Stimulated activated CD4-positive, alpha-beta T cell treated with anti-CD3 and anti-CD28 coated beads, Interleukin-12 subunit alpha, Interleukin-12 subunit beta, amount 100 ng/mL, for 4 hours (primary cell): ENCODE measurements at regions not wholly inside any gene's neighbourhood (a gene's known extent, or its start where the extent isn't known, plus 50 kb on each side); places are given as distances from the start of the nearest gene placed in this dataset.
"Not testable (repeated sequence)": the region's sequence is repeated elsewhere in the genome, so short reads cannot be mapped to it uniquely, and the experiment has no call there.

ENCODE experiments used
- DNase-seq: peaks from one replicate; pipeline ENCODE4 v3.0.0-alpha.2; 2020

GRCh38 chr6:112522587-112522986 lies 175.5 kb downstream of the RFPL4B start:
- DNase-seq = no peak

DNA sequence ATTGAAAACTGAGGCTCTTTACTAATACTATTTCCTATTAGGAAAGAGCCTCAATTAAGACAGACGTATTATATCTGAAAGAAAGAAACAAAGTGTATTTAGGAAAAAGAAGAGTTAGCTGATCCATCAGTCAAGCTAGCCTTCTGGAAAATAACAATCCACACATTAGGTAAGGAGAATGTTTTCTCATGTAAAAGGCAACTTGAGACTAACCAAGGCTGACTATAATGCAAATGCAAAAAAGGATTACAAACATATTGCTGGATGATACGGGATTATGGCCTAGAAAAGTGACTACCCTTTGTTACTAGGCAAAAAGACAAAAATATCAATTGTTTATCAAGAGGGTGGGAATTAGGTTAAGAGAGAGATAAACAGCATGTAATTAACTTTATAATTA lies 176.9 kb downstream of the RFPL4B start:
- no peak for DNase-seq

GRCh38 chr6:112525749-112526148 lies 178.6 kb downstream of the RFPL4B start:
- no peak for DNase-seq

- DNase-seq = no peak
Observed at GRCh38 chr6:112526594-112526993, 179.5 kb downstream of the RFPL4B start.

DNA sequence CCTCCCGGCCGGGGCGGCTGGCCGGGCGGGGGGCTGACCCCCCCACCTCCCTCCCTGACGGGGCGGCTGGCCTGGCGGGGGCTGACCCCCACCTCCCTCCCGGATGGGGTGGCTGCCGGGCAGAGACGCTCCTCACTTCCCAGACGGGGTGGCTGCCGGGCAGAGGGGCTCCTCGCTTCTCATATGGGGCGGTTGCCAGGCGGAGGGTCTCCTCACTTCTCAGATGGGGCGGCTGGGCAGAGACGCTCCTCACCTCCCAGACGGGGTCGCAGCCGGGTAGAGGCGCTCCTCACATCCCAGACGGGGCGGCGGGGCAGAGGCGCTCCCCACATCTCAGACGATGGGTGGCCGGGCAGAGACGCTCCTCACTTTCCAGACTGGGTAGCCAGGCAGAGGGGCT lies 181.2 kb downstream of the RFPL4B start:
- DNase-seq = not testable (repeated sequence)

GRCh38 chr6:112535816-112536215 lies 188.7 kb downstream of the RFPL4B start:
- no peak for DNase-seq

DNA sequence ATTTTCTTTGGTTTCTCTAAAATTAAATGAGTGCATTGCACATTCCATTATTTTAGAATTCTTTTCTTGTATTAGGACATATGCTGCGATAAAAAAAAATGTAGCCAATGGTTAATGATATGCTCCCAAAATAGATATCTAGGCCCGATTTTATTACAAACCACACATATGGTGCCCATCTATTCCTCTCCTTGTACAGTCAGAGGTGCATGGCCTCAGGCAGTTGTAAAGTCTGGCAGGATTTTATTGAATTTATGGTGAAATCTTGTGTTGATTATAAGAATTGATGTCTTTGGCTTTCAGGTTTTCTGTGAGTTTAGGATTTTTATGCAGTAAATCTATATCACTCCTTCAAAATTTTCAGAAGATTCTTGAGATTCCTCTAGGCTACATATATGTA lies 192.2 kb downstream of the RFPL4B start:
- no peak for DNase-seq

DNA sequence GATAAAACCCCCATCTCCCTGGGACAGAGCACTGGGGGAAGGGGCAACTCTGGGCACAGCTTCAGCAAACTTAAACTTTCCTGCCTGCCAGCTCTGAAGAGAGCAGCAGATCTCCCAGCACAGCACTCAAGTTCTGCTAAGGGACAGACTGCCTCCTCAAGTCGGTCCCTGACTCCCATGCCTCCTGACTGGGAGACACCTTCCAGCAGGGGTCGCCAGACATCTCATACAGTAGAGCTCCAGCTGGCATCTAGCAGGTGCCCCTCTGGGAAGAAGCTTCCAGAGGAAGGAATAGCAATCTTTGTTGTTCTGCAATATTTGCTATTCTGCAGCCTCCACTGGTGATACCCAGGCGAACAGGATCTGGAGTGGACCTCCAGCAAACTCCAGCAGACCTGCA lies 194.7 kb downstream of the RFPL4B start:
- DNase-seq = not testable (repeated sequence)

GRCh38 chr6:112547321-112548085 lies 200.4 kb downstream of the RFPL4B start:
- DNase-seq = not testable (repeated sequence)

DNA sequence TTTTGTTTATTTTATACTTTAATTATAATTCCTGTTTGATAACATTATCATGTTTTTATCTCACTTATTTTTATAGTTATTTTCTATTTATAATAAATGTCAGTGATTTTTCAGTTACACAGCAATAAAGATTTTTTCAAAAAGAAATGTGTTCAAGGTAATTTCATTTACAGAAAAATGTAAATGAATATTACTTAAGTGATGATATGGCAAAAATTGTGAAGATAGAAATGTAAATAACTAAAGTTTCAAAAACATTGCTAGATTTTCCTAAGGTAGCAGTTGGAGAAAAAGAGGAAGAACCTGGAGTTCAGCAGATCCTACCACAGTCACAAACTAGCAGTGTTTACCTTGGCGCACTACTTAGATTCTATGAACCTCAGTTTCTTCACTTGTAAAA lies 202.6 kb downstream of the RFPL4B start:
- no peak for DNase-seq

DNA sequence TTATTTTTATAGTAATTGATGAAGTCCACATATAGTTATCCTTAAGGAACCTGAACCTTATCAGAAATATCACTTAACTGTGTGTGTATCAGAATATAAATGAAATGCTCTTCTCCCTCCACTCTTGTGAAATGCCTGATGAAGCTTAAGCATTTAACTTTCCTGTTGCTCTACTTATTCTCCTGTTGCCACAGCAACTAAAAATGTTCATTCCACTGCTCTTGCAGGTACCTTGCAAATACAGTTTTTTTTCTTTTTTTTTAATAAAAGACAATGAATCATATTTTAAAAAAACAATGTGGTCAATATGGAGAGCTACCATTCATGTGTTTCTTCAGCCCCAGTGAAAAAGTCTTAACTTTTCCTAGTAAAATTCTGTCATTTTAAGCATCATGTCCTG lies 210.3 kb downstream of the RFPL4B start:
- DNase-seq = no peak

GRCh38 chr6:112557961-112558360 lies 210.8 kb downstream of the RFPL4B start:
- no peak for DNase-seq

DNA sequence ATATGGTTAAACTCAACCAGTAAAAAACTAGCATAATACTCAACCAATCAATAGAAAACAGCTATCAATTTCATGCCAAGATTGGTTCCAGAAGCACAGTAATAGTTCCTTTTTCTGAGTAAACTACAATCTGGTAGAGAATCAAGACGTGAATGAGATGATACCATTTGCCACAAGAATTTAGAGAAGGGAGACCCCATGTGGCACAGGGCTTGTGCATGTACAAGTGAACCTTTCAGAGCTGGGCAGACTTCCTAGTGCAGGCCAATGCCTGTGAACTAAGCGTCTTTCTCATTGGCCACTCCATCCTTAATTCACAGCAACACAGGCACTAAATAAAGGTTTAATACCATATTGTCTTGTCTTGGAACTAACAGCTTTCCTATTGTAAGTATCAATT lies 213.5 kb downstream of the RFPL4B start:
- no peak for DNase-seq

GRCh38 chr6:112562301-112563231 lies 215.4 kb downstream of the RFPL4B start:
- DNase-seq = no peak

DNA sequence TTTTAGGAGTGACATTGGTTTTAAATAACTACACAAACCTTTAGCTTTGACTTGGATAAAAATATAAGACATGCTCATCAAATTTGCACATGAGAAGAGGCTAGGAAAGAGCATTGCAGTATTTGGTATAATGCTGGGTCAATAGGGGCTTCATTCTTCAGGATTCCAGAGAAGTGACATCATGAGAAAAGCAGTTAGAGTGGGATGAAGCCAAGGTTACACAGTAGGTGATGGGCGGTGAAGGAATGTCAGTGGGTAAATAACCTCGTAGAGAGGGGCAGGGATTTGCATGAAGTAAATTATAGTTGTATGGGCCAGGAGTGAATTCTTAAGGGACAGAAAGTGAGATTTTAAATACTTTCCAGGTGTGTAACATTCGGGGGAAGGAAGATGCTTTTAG lies 216.2 kb downstream of the RFPL4B start:
- DNase-seq = no peak

GRCh38 chr6:112568066-112568465 lies 220.9 kb downstream of the RFPL4B start:
- no peak for DNase-seq

GRCh38 chr6:112571488-112572270 lies 224.5 kb downstream of the RFPL4B start:
- no peak for DNase-seq

DNA sequence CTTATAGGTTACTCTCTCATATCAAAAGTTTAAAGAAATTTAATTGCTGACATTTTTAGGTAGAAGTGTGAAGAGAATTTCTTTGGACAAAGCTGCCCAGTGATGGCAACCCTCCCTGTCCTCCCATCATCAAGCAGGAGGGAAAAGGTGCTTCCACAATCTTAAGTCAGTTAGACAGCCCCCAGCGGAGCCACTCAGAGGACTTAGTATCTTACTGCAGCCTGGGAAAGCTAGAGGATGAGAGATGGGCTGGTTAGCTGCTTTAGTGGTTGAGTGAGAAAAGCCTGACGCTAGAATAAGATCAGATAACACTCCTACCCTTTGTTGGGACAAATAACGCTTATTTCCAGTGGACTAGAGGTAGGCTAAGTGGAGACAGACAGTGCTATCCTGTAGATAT lies 227.1 kb downstream of the RFPL4B start:
- DNase-seq = no peak

DNA sequence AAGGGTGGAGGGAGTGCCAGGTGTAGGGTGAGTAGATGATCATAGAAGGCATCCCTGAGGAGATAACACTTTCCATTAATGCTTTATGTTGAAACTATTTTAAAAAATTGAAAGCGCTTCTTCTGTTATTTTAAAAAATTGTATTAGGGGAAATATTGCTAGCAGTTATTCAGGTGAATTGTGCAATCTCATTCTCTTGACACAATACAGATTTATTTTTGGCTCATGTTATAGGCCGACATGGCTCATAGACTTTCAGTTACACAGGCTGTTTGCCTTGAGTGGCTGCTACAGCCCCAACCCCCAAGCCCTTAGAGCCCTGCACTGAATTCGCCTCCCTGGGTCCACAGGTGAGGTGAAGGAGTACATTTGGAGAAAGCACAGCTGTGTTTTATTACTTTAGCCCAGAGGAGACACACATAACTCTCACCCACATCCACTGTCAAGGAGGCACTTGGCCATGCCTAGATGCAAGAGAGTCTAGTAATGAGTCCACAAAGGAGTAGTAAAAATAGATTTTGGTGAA lies 228.2 kb downstream of the RFPL4B start:
- DNase-seq = no peak

DNA sequence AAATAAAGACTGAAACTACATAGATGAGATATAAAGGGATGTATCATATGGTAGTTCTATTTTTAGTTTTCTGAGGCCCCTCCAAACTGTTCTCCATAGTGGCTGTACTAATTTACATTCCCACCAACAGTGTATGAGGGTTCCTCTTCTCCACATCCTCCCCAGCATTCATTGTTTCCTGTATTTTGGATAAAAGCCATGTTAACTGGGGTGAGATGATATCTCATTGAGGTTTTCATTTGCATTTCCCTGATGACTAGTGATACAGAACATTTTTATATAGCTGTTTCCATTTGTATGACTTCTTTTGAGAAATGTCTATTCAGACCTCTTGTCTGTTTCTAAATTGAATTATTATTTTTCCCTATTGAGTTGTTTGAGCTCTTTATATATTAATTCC lies 229.3 kb downstream of the RFPL4B start:
- no peak for DNase-seq

GRCh38 chr6:112579601-112580000 lies 232.5 kb downstream of the RFPL4B start:
- DNase-seq = no peak

- no peak for DNase-seq
Observed at GRCh38 chr6:112581015-112581414, 233.9 kb downstream of the RFPL4B start.

GRCh38 chr6:112590326-112590725 lies 243.2 kb downstream of the RFPL4B start:
- no peak for DNase-seq
